Mesendoderm (in vitro differentiated cells): ENCODE measurements at regions not wholly inside any gene's neighbourhood (a gene's known extent, or its start where the extent isn't known, plus 50 kb on each side); places are given as distances from the start of the nearest gene placed in this dataset.

Experiments used
- DNase-seq: peaks from one replicate; pipeline ENCODE4 v3.0.0; 2013
- H2AK5ac ChIP-seq: 2 replicates; pipeline ENCODE4 v1.6.1; 2013; ENCODE audit warnings: low read length, inconsistent platforms
- H2BK120ac ChIP-seq: 2 replicates; pipeline ENCODE4 v1.6.1; 2013; ENCODE audit warnings: low read depth, mild to moderate bottlenecking, low read length, moderate library complexity, mixed read lengths
- H2BK15ac ChIP-seq: replicated peaks from 2 replicates; pipeline ENCODE4 v1.6.1; 2013; ENCODE audit warnings: low read depth, mild to moderate bottlenecking, moderate library complexity
- H2BK5ac ChIP-seq: 2 replicates; pipeline ENCODE4 v1.6.1; 2013; ENCODE audit warnings: low read length, inconsistent platforms
- H3K18ac ChIP-seq: 2 replicates; pipeline ENCODE4 v1.6.1; 2013; ENCODE audit warnings: mild to moderate bottlenecking, low read length, mixed read lengths
- H3K23ac ChIP-seq: one replicate; pipeline ENCODE4 v1.6.1; 2013; ENCODE audit warnings: low read length
- H3K27ac ChIP-seq: 2 replicates; pipeline ENCODE4 v1.5.1; 2013; ENCODE audit warnings: low read depth, mild to moderate bottlenecking, inconsistent platforms, low read length, moderate library complexity
- H3K27me3 ChIP-seq: 2 replicates; pipeline ENCODE4 v1.6.1; 2013; ENCODE audit warnings: low read length, control low read depth, mild to moderate bottlenecking, inconsistent platforms; ENCODE audit not compliant: insufficient read depth, poor library complexity
- H3K36me3 ChIP-seq: 2 replicates; pipeline ENCODE4 v1.6.1; 2013; ENCODE audit warnings: low read length, inconsistent platforms; ENCODE audit not compliant: control insufficient read depth, insufficient read depth
- H3K4ac ChIP-seq: one replicate; pipeline ENCODE4 v1.6.1; 2013; ENCODE audit warnings: low read depth, mild to moderate bottlenecking, low read length, moderate library complexity
- H3K4me1 ChIP-seq: 2 replicates; pipeline ENCODE4 v1.6.1; 2013; ENCODE audit warnings: low read depth, low read length, inconsistent platforms; ENCODE audit not compliant: control insufficient read depth
- H3K4me2 ChIP-seq: 2 replicates; pipeline ENCODE4 v1.6.1; 2013; ENCODE audit warnings: low read length
- H3K4me3 ChIP-seq: 2 replicates; pipeline ENCODE4 v1.5.1; 2013; ENCODE audit warnings: mild to moderate bottlenecking, low read length
- H3K56ac ChIP-seq: one replicate; pipeline ENCODE4 v1.6.1; 2013; ENCODE audit warnings: low read length
- H3K79me1 ChIP-seq: 2 replicates; pipeline ENCODE4 v1.6.1; 2013; ENCODE audit warnings: low read length, inconsistent platforms
- H3K79me2 ChIP-seq: 2 replicates; pipeline ENCODE4 v1.6.1; 2013; ENCODE audit warnings: mild to moderate bottlenecking, low read length; ENCODE audit not compliant: control insufficient read depth, insufficient read depth
- H3K9ac ChIP-seq: 2 replicates; pipeline ENCODE4 v1.6.1; 2013; ENCODE audit warnings: low read length, inconsistent platforms
- H4K5ac ChIP-seq: one replicate; pipeline ENCODE4 v1.6.1; 2013; ENCODE audit warnings: low read length
- H4K8ac ChIP-seq: one replicate; pipeline ENCODE4 v1.6.1; 2013; ENCODE audit warnings: low read depth, mild to moderate bottlenecking, control low read depth, low read length, moderate library complexity
- WGBS: extraction: QIAGEN DNeasy Blood & Tissue Kit; methylation state at CpG from one replicate; pipeline ENCODE4 v1.1.7; 2013; ENCODE audit warnings: low lambda C conversion rate, missing lambda C conversion rate; ENCODE audit not compliant: insufficient coverage; ENCODE audit errors: extremely low coverage; 5-methylcytosine and 5-hydroxymethylcytosine counted together

GRCh38 chr12:47353508-47353907 is 273.7 kb upstream of the AMIGO2 start:
- Histone ChIP-seq H3K18ac (no peak overlapping the region), H4K5ac (no peak overlapping the region), H3K9ac (no peak overlapping the region), H3K4ac (no peak overlapping the region), H2BK5ac (no peak overlapping the region), H3K27ac (no peak overlapping the region), H3K56ac (no peak overlapping the region), H3K4me3 (no peak overlapping the region), H4K8ac (no peak overlapping the region), H3K27me3 (no peaks in the 10 kb centered on the region), H3K79me1 (no peaks in the 10 kb centered on the region), H2AK5ac (no peak overlapping the region), H3K4me1 (no peaks in the 10 kb centered on the region), H3K79me2 (no peaks in the 10 kb centered on the region), H3K36me3 (no peaks in the 10 kb centered on the region), H2BK120ac (no peak overlapping the region), H3K23ac (no peak overlapping the region), H2BK15ac (no peak overlapping the region), H3K4me2 (no peak overlapping the region)
- no peak for DNase-seq
- no CpG with 5 or more reads among the region's 6 CpGs for WGBS

GRCh38 chr12:47352067-47352466 is 272.3 kb upstream of the AMIGO2 start:
- H2BK120ac ChIP-seq, result no peak overlapping the region
- no peak overlapping the region for H3K4me2 ChIP-seq
- no peak overlapping the region for H3K4me3 ChIP-seq
- no peak overlapping the region for H2BK5ac ChIP-seq
- H3K36me3 ChIP-seq, result no peaks in the 10 kb centered on the region
- no peaks in the 10 kb centered on the region for H3K4me1 ChIP-seq
- no peak overlapping the region for H3K9ac ChIP-seq
- no peak overlapping the region for H3K23ac ChIP-seq
- no peak for DNase-seq
- H4K8ac ChIP-seq, result no peak overlapping the region
- no peak overlapping the region for H3K27ac ChIP-seq
- H3K79me1 ChIP-seq, result no peaks in the 10 kb centered on the region
- no peaks in the 10 kb centered on the region for H3K27me3 ChIP-seq
- no peak overlapping the region for H2BK15ac ChIP-seq
- H3K4ac ChIP-seq, result no peak overlapping the region
- no CpG with 5 or more reads among the region's 2 CpGs for WGBS
- no peak overlapping the region for H2AK5ac ChIP-seq
- H3K18ac ChIP-seq, result no peak overlapping the region
- H3K56ac ChIP-seq, result no peak overlapping the region
- no peak overlapping the region for H4K5ac ChIP-seq
- H3K79me2 ChIP-seq, result no peaks in the 10 kb centered on the region

DNA sequence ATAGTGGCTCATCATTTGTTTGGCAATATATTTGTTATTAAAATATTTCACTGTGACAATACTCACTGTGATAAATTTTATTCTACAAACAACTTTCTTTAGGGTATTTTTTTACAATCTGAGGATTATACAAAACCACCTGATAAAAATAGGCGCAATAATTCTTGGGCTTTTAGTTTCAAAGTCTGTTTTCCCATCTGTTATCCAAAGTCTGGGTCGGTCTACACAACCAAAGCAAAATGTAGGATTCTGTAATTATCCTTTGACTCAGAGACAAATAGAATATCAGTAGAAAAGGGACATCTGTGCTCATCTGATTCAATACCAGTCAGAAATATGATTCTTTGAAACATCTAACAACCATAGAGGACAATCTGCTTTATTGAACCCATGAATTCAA is 271.8 kb upstream of the AMIGO2 start:
- Histone ChIP-seq H2BK120ac (no peak overlapping the region), H2BK5ac (no peak overlapping the region), H3K36me3 (no peaks in the 10 kb centered on the region), H4K8ac (no peak overlapping the region), H3K4me3 (no peak overlapping the region), H3K4ac (no peak overlapping the region), H2AK5ac (no peak overlapping the region), H4K5ac (no peak overlapping the region), H3K9ac (no peak overlapping the region), H3K4me2 (no peak overlapping the region), H2BK15ac (no peak overlapping the region), H3K79me1 (no peaks in the 10 kb centered on the region), H3K56ac (no peak overlapping the region), H3K18ac (no peak overlapping the region), H3K79me2 (no peaks in the 10 kb centered on the region), H3K27ac (no peak overlapping the region), H3K27me3 (no peaks in the 10 kb centered on the region), H3K23ac (no peak overlapping the region), H3K4me1 (no peaks in the 10 kb centered on the region)
- no CpG with 5 or more reads among the region's 2 CpGs for WGBS
- no peak for DNase-seq

DNA sequence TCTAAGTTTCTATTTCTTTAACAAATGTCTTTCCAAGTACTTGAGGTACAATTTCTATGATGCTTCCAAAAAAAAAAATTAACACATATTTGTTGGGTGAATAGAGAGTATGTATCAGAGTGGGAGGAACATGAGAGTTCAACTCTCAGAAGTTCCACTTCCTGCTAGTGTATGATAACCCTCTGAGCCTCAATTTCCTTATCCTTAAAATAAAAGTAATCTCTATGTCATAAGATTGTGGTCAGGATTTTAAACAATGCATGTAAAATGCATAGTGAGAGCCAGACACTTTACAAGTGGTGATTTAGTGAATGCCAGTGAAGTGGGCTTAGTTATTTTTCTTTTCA is 270.3 kb upstream of the AMIGO2 start:
- Histone ChIP-seq H2BK5ac (no peak overlapping the region), H3K4me1 (no peaks in the 10 kb centered on the region), H3K4ac (no peak overlapping the region), H3K36me3 (no peaks in the 10 kb centered on the region), H3K18ac (no peak overlapping the region), H4K8ac (no peak overlapping the region), H3K27me3 (no peaks in the 10 kb centered on the region), H2BK120ac (no peak overlapping the region), H4K5ac (no peak overlapping the region), H3K79me2 (no peaks in the 10 kb centered on the region), H3K79me1 (no peaks in the 10 kb centered on the region), H3K56ac (no peak overlapping the region), H2AK5ac (no peak overlapping the region), H3K4me2 (no peak overlapping the region), H3K9ac (no peak overlapping the region), H3K23ac (no peak overlapping the region), H3K27ac (no peak overlapping the region), H3K4me3 (no peak overlapping the region), H2BK15ac (no peak overlapping the region)
- no peak for DNase-seq

GRCh38 chr12:47349137-47350061 is 269.6 kb upstream of the AMIGO2 start:
- H4K5ac ChIP-seq, result no peak overlapping the region
- H3K9ac ChIP-seq, result no peak overlapping the region
- no peaks in the 10 kb centered on the region for H3K4me1 ChIP-seq
- no peak overlapping the region for H2BK15ac ChIP-seq
- no peaks in the 10 kb centered on the region for H3K27me3 ChIP-seq
- H3K79me2 ChIP-seq, result no peaks in the 10 kb centered on the region
- no peak overlapping the region for H3K4ac ChIP-seq
- no peak overlapping the region for H3K56ac ChIP-seq
- no CpG with 5 or more reads among the region's 5 CpGs for WGBS
- H4K8ac ChIP-seq, result no peak overlapping the region
- no peak overlapping the region for H2AK5ac ChIP-seq
- H3K27ac ChIP-seq, result no peak overlapping the region
- no peak overlapping the region for H2BK5ac ChIP-seq
- H3K4me3 ChIP-seq, result no peak overlapping the region
- H3K23ac ChIP-seq, result no peak overlapping the region
- DNase-seq, result no peak
- H3K36me3 ChIP-seq, result no peaks in the 10 kb centered on the region
- no peak overlapping the region for H2BK120ac ChIP-seq
- H3K79me1 ChIP-seq, result no peaks in the 10 kb centered on the region
- H3K18ac ChIP-seq, result no peak overlapping the region
- H3K4me2 ChIP-seq, result no peak overlapping the region

- no CpG with 5 or more reads among the region's 1 CpG for WGBS
- Histone ChIP-seq H2AK5ac (no peak overlapping the region), H4K5ac (no peak overlapping the region), H3K36me3 (no peaks in the 10 kb centered on the region), H3K23ac (no peak overlapping the region), H3K79me2 (no peaks in the 10 kb centered on the region), H4K8ac (no peak overlapping the region), H3K4me2 (no peak overlapping the region), H3K4me3 (no peak overlapping the region), H3K4ac (no peak overlapping the region), H3K27me3 (no peaks in the 10 kb centered on the region), H2BK5ac (no peak overlapping the region), H3K79me1 (no peaks in the 10 kb centered on the region), H3K18ac (no peak overlapping the region), H3K27ac (no peak overlapping the region), H2BK15ac (no peak overlapping the region), H3K9ac (no peak overlapping the region), H3K4me1 (no peaks in the 10 kb centered on the region), H2BK120ac (no peak overlapping the region), H3K56ac (no peak overlapping the region)
- DNase-seq, result no peak
Observed at GRCh38 chr12:47348206-47348605, 268.4 kb upstream of the AMIGO2 start.
